ENCODE measurements at regions not wholly inside any gene's neighbourhood (a gene's known extent, or its start where the extent isn't known, plus 50 kb on each side); places are given as distances from the start of the nearest gene placed in this dataset.

DNA sequence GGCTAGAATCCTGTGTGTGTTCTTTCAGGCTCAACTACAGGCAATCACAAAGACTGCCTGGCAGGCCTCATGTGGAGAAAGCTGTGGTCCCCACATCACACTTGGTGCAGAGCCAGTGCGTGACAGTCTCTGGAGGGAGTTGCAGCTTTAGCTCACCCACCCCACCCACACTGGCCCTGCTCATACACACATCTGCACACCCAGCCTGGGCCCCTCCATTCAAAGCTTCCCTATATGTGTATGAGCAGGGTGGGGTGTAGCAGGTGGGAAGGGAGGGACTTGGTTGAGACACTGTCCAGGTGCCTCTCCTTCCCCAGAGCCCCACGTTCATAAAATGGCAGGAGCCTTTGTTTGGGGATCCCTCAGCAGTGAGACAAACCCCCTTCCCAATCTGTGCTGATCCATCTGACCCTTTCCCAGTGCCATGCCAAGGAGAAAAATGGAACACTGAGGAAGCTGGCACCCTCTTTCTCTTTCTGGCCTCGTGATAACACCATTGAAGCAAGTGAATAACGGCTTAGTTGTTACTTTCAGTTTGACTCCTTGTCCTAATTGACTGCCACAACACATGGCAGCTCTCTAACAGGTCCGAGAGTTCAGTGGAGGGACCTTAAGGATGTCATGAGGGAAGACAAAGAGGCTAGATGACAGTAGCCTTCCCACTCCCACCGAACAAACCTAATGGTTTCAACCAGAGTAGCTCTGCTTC lies 53.8 kb upstream of the NRSN1 start:
- no peak for DNase-seq

DNA sequence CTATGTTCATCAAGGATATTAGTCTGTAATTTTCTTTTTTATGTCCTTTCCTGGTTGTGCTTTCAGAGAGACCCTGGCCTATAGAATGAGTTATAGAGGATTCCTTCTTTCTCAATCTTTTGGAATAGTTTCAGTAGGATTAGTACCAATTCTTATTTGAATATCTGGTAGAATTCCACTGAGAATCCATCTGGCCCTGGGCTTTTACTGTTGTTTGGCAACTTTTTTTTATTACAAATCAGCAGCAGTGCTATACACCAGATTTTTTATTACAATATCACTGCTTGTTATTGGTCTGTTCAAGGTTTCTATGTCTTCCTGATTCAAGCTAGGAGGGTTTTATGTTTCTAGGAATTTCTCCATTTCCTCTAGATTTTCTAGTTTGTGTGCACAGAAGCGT lies 50.0 kb upstream of the NRSN1 start:
- no peak for DNase-seq

Measured in COR-L47 (cell line).